Memory B cell (primary cell): ENCODE measurements at regions not wholly inside any gene's neighbourhood (a gene's known extent, or its start where the extent isn't known, plus 50 kb on each side); places are given as distances from the start of the nearest gene placed in this dataset.

Experiments used
- ATAC-seq: fragments of 150-1000 bp; cut with Tn5 transposase; 2 replicates; pipeline ENCODE4 v1.10.0; 2021; ENCODE audit warnings: low read depth, mild to moderate bottlenecking, moderate library complexity
- DNase-seq, 2 donors: peaks; one replicate each; pipeline ENCODE4 v3.0.0; 2022; ENCODE audit warnings: low spot score in 2 of 2
- H3K27ac Mint-ChIP-seq: one replicate; pipeline ENCODE4 v1.8.0; 2022; ENCODE audit warnings: mild to moderate bottlenecking, moderate library complexity, mixed read lengths
- H3K27me3 Mint-ChIP-seq: one replicate; pipeline ENCODE4 v1.8.0; 2022; ENCODE audit warnings: mixed read lengths
- H3K36me3 Mint-ChIP-seq: one replicate; pipeline ENCODE4 v1.8.0; 2022; ENCODE audit warnings: mild to moderate bottlenecking, mixed read lengths
- H3K4me1 Mint-ChIP-seq: one replicate; pipeline ENCODE4 v1.8.0; 2022; ENCODE audit warnings: mixed read lengths
- H3K4me3 Mint-ChIP-seq: one replicate; pipeline ENCODE4 v1.8.0; 2022; ENCODE audit warnings: mild to moderate bottlenecking, moderate library complexity, mixed read lengths
- H3K9me3 Mint-ChIP-seq: one replicate; pipeline ENCODE4 v1.8.0; 2022; ENCODE audit warnings: mixed read lengths

DNA sequence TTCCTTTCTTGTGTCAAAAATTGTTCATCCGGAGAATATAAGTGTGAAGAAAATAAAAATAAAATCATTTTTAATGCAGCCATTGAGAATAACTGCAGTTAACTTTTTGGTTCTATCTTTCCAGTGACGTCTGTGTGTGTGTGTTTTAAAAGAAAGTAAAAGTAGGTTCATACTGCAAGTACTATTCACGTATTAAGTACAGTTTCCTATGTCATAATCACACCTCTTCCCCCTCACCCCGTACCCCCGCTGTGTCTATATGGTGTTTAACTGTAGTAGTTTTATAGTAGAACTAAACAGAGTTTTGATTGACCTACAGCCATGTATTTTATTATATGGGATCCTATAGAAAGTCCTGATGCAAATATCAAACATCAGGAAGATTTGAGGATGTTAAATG is 78.5 kb upstream of the CLCN4 start:
- Mint-ChIP-seq H3K9me3 (no peaks in the 10 kb centered on the region), H3K4me3 (no peak overlapping the region), H3K27me3 (no peaks in the 10 kb centered on the region), H3K27ac (no peak overlapping the region), H3K36me3 (peaks cover 6% of the 10 kb centered on the region), H3K4me1 (peaks cover 5% of the 10 kb centered on the region)
- ATAC-seq, result no peak
- DNase-seq, result no peak

GRCh38 chrX:10079231-10079630 is 77.5 kb upstream of the CLCN4 start:
- H3K27ac Mint-ChIP-seq, result no peak overlapping the region
- H3K9me3 Mint-ChIP-seq, result no peaks in the 10 kb centered on the region
- H3K27me3 Mint-ChIP-seq, result no peaks in the 10 kb centered on the region
- ATAC-seq (no peak), DNase-seq (no peak)
- peaks cover 6% of the 10 kb centered on the region for H3K36me3 Mint-ChIP-seq
- peaks cover 7% of the 10 kb centered on the region for H3K4me1 Mint-ChIP-seq
- H3K4me3 Mint-ChIP-seq, result no peak overlapping the region

DNA sequence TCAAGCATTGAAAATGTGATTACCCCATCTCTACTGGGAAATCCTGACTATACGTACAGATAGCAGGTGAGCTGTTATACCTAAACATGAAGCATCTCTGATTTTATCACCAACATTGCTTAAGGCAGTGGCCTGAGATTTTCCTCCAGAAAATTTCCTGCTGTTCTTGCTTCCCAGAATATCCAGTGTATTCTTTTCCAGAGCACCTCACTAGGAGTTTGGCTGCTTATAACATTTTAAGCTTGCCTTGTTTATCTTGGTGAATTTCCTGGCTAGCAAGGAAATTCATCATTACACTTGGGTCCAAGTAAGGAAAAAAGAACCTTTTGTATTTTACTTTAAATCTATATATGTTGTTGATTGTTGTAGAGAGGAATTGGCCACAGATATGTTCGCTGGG is 73.0 kb upstream of the CLCN4 start:
- Mint-ChIP-seq H3K4me1 (peaks cover 20% of the 10 kb centered on the region), H3K9me3 (no peaks in the 10 kb centered on the region), H3K27ac (peak overlapping the region; percentile 53), H3K36me3 (peaks cover 8% of the 10 kb centered on the region), H3K27me3 (no peaks in the 10 kb centered on the region), H3K4me3 (no peak overlapping the region)
- DNase-seq (no peak), ATAC-seq (no peak)

- no peaks in the 10 kb centered on the region for H3K9me3 Mint-ChIP-seq
- DNase-seq (no peak), ATAC-seq (peak; percentile 60)
- peaks cover 7% of the 10 kb centered on the region for H3K36me3 Mint-ChIP-seq
- H3K27ac Mint-ChIP-seq, result no peak overlapping the region
- H3K27me3 Mint-ChIP-seq, result no peaks in the 10 kb centered on the region
- peak overlapping the region; percentile 14 for H3K4me3 Mint-ChIP-seq
- H3K4me1 Mint-ChIP-seq, result peaks cover 20% of the 10 kb centered on the region
Observed at GRCh38 chrX:10085223-10085622, 71.6 kb upstream of the CLCN4 start.

DNA sequence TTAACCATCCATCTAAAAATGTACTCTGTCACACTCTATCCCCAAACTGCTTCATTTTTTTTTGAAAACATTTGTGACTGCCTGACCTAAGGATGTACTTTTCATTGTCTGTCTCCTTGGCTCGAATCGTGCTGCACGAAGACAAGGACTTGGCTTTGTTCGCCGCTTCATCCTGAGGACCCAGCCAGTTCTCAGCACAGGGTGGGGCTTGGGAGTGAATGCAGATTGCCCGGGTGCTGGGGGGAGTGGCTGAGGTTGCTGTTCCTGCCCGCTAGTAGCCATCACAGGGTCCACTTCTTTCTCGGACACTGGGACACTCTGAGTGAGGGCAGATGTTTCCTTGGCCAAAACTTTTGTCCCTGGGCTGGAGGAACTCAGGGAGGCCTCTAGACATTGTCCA is 70.1 kb upstream of the CLCN4 start:
- Mint-ChIP-seq H3K9me3 (no peaks in the 10 kb centered on the region), H3K27me3 (no peaks in the 10 kb centered on the region), H3K4me3 (no peak overlapping the region), H3K4me1 (peaks cover 23% of the 10 kb centered on the region), H3K36me3 (peaks cover 10% of the 10 kb centered on the region), H3K27ac (peak overlapping the region; percentile 38)
- DNase-seq (no peak), ATAC-seq (no peak)

- ATAC-seq (no peak), DNase-seq (no peak)
- H3K27ac Mint-ChIP-seq, result no peak overlapping the region
- no peaks in the 10 kb centered on the region for H3K9me3 Mint-ChIP-seq
- no peak overlapping the region for H3K4me3 Mint-ChIP-seq
- peaks cover 23% of the 10 kb centered on the region for H3K4me1 Mint-ChIP-seq
- peaks cover 12% of the 10 kb centered on the region for H3K36me3 Mint-ChIP-seq
- no peaks in the 10 kb centered on the region for H3K27me3 Mint-ChIP-seq
Observed at GRCh38 chrX:10087391-10087790, 69.4 kb upstream of the CLCN4 start.

DNA sequence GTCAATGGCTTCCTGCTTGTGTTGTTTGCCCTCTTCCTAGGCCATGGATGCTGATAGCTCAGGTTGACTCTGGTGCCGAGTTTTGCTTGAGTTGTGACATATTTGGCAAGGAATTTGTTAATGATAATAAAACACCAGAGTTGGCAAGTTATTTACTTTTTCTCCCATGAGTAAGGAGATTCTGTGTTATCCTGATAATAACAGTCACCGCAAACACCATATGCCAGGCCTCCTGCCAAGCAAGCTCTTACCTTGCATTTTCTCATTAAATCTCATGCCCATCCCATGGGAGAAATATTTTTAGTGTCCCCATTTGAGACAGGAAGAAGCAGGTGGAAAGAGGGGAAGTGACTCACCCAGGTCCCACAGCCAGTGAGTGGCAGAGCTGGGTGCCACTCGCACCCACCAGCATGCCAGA is 67.4 kb upstream of the CLCN4 start:
- no peaks in the 10 kb centered on the region for H3K9me3 Mint-ChIP-seq
- H3K4me1 Mint-ChIP-seq, result peaks cover 14% of the 10 kb centered on the region
- H3K27ac Mint-ChIP-seq, result no peak overlapping the region
- peaks cover 10% of the 10 kb centered on the region for H3K36me3 Mint-ChIP-seq
- H3K27me3 Mint-ChIP-seq, result no peaks in the 10 kb centered on the region
- ATAC-seq (no peak), DNase-seq (no peak)
- no peak overlapping the region for H3K4me3 Mint-ChIP-seq

GRCh38 chrX:10090319-10090718 is 66.5 kb upstream of the CLCN4 start:
- H3K27ac Mint-ChIP-seq, result no peak overlapping the region
- no peak overlapping the region for H3K4me3 Mint-ChIP-seq
- H3K9me3 Mint-ChIP-seq, result no peaks in the 10 kb centered on the region
- peaks cover 11% of the 10 kb centered on the region for H3K4me1 Mint-ChIP-seq
- DNase-seq, result no peak
- ATAC-seq, result no peak
- peaks cover 11% of the 10 kb centered on the region for H3K36me3 Mint-ChIP-seq
- no peaks in the 10 kb centered on the region for H3K27me3 Mint-ChIP-seq

- H3K4me1 Mint-ChIP-seq, result peaks cover 16% of the 10 kb centered on the region
- H3K27me3 Mint-ChIP-seq, result no peaks in the 10 kb centered on the region
- no peaks in the 10 kb centered on the region for H3K9me3 Mint-ChIP-seq
- ATAC-seq, result no peak
- no peak overlapping the region for H3K27ac Mint-ChIP-seq
- no peak for DNase-seq
- H3K36me3 Mint-ChIP-seq, result peaks cover 24% of the 10 kb centered on the region
- H3K4me3 Mint-ChIP-seq, result no peak overlapping the region
Observed at GRCh38 chrX:10095246-10095645, 61.5 kb upstream of the CLCN4 start.

DNA sequence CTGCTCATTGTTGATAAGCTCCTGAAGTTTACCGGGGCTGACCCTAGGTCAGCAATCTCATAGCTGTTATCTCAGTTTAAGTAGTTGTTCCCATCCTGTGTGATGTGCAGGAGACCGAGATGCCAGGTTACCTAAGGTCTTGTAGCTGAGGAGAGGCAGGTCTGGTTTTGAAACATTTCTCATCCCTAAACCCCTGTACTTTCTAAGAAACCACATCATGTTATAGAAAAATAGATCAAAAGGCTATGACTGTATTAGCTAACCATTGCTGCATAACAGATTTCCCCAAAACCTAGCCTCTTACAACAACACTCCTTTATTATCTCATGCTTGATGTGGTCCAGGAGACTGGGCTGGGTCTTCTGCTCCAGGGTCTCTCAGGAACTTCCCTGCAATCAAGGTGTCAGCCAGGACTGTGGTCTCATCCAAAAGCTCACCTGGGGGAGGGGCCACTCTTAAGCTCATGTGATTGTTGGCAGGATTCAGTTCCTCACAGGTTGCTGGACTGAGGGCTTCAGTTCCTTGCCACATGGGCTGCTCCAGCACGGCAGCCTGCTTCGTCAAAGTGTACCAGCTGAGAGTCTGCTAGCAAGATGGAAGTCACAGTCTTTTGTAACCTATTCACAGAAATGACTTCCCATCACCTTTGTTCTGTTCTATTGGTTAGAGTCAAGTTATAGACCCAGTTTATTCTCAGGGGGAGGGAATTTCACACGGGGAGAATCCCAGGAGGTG is 60.9 kb upstream of the CLCN4 start:
- no peak overlapping the region for H3K4me3 Mint-ChIP-seq
- H3K27me3 Mint-ChIP-seq, result no peaks in the 10 kb centered on the region
- peak overlapping the region; percentile 47 for H3K27ac Mint-ChIP-seq
- H3K36me3 Mint-ChIP-seq, result peaks cover 27% of the 10 kb centered on the region
- ATAC-seq, result no peak
- no peak for DNase-seq
- peaks cover 16% of the 10 kb centered on the region for H3K4me1 Mint-ChIP-seq
- H3K9me3 Mint-ChIP-seq, result no peaks in the 10 kb centered on the region

GRCh38 chrX:10098270-10098713 is 58.5 kb upstream of the CLCN4 start:
- peaks cover 28% of the 10 kb centered on the region for H3K36me3 Mint-ChIP-seq
- DNase-seq (peak in 1 of 2 donors; percentile 28), ATAC-seq (peak; percentile 88)
- H3K4me1 Mint-ChIP-seq, result peaks cover 25% of the 10 kb centered on the region
- H3K27ac Mint-ChIP-seq, result peak overlapping the region; percentile 94
- H3K9me3 Mint-ChIP-seq, result no peaks in the 10 kb centered on the region
- H3K4me3 Mint-ChIP-seq, result peak overlapping the region; percentile 92
- no peaks in the 10 kb centered on the region for H3K27me3 Mint-ChIP-seq

GRCh38 chrX:10099411-10099810 is 57.4 kb upstream of the CLCN4 start:
- peaks cover 25% of the 10 kb centered on the region for H3K4me1 Mint-ChIP-seq
- no peaks in the 10 kb centered on the region for H3K9me3 Mint-ChIP-seq
- H3K27ac Mint-ChIP-seq, result peak overlapping the region; percentile 94
- H3K36me3 Mint-ChIP-seq, result peaks cover 34% of the 10 kb centered on the region
- H3K27me3 Mint-ChIP-seq, result no peaks in the 10 kb centered on the region
- ATAC-seq (no peak), DNase-seq (no peak)
- H3K4me3 Mint-ChIP-seq, result peak overlapping the region; percentile 92

- DNase-seq (no peak), ATAC-seq (no peak)
- no peak overlapping the region for H3K4me3 Mint-ChIP-seq
- H3K4me1 Mint-ChIP-seq, result peaks cover 25% of the 10 kb centered on the region
- H3K36me3 Mint-ChIP-seq, result peaks cover 26% of the 10 kb centered on the region
- no peaks in the 10 kb centered on the region for H3K9me3 Mint-ChIP-seq
- H3K27ac Mint-ChIP-seq, result no peak overlapping the region
- no peaks in the 10 kb centered on the region for H3K27me3 Mint-ChIP-seq
Observed at GRCh38 chrX:10101269-10101668, 55.5 kb upstream of the CLCN4 start.

GRCh38 chrX:10102046-10102704 is 54.6 kb upstream of the CLCN4 start:
- H3K4me1 Mint-ChIP-seq, result peaks cover 26% of the 10 kb centered on the region
- H3K9me3 Mint-ChIP-seq, result no peaks in the 10 kb centered on the region
- H3K36me3 Mint-ChIP-seq, result peaks cover 22% of the 10 kb centered on the region
- ATAC-seq, result no peak
- no peaks in the 10 kb centered on the region for H3K27me3 Mint-ChIP-seq
- DNase-seq, result no peak
- no peak overlapping the region for H3K27ac Mint-ChIP-seq
- H3K4me3 Mint-ChIP-seq, result peak overlapping the region; percentile 9

- no peak for ATAC-seq
- Mint-ChIP-seq H3K4me1 (peaks cover 31% of the 10 kb centered on the region), H3K27ac (no peak overlapping the region)
Observed at GRCh38 chrX:10103023-10103422, 53.8 kb upstream of the CLCN4 start.

More at GRCh38 chrX:10103023-10103422, 53.8 kb upstream of the CLCN4 start:
- DNase-seq, result no peak
- Mint-ChIP-seq H3K4me3 (no peak overlapping the region), H3K36me3 (peaks cover 22% of the 10 kb centered on the region), H3K27me3 (no peaks in the 10 kb centered on the region), H3K9me3 (no peaks in the 10 kb centered on the region)
